AG04449 (cell line): ENCODE measurements at regions not wholly inside any gene's neighbourhood (a gene's known extent, or its start where the extent isn't known, plus 50 kb on each side); places are given as distances from the start of the nearest gene placed in this dataset.

Source experiments
- CTCF ChIA-PET: fragments of 350-600 bp; formaldehyde crosslinking; extraction: SDS; loops from one replicate; lab custom pipeline; 2021; ENCODE audit warnings: antibody characterized with exemption; lab: Yijun Ruan, JAX
- POLR2A ChIA-PET: fragments of 400-600, 350-600 bp; formaldehyde crosslinking; extraction: SDS; loops from one replicate; lab custom pipeline; 2020; ENCODE audit warnings: antibody characterized with exemption, inconsistent platforms; lab: Yijun Ruan, JAX
- DNase-seq: peaks from one replicate; pipeline ENCODE4 v3.0.0-alpha.2; 2010; ENCODE audit warnings: low read depth, low spot score
- H3K4me3 ChIP-seq: 2 replicates; pipeline ENCODE4 v1.5.1; 2011; ENCODE audit warnings: low read depth, mild to moderate bottlenecking, control low read depth, low read length
- CTCF ChIP-seq: IDR thresholded peaks from one replicate; pipeline ENCODE4 v1.5.1; 2011; ENCODE audit warnings: mild to moderate bottlenecking, moderate library complexity, low read length, control low read depth, inconsistent platforms; ENCODE audit not compliant: insufficient read depth; ENCODE audit errors: missing control alignments

- TF ChIP-seq CTCF, result no peak
- CTCF ChIA-PET, result interaction anchor here (2.4 kb wide), 1 partner anchor 14 kb away, joined by 7 read pairs; no protein-coding TSS in a partner anchor
Observed at GRCh38 chr3:194988495-194989165, 282.3 kb downstream of the XXYLT1 start.

GRCh38 chr3:194989241-194989640, 281.7 kb downstream of the XXYLT1 start:
- ChIA-PET POLR2A (no interaction called here), CTCF (interaction anchor here (2.4 kb wide), 1 partner anchor 13 kb away, joined by 7 read pairs; no protein-coding TSS in a partner anchor)
- no peak for DNase-seq
- TF ChIP-seq CTCF, result no peak
- no peak overlapping the region for H3K4me3 ChIP-seq

More at GRCh38 chr3:194988495-194989165, 282.3 kb downstream of the XXYLT1 start:
- POLR2A ChIA-PET, result no interaction called here
- no peak for DNase-seq
- no peak overlapping the region for H3K4me3 ChIP-seq

- no peak for DNase-seq
- H3K4me3 ChIP-seq, result no peak overlapping the region
- TF ChIP-seq CTCF, result no peak
- ChIA-PET CTCF (no interaction called here), POLR2A (no interaction called here)
Observed at GRCh38 chr3:194990454-194991337, 280.3 kb downstream of the XXYLT1 start.

- TF ChIP-seq CTCF, result no peak
- ChIA-PET CTCF (interaction anchor here (1.4 kb wide), 1 partner anchor 11 kb away, joined by 4 read pairs; no protein-coding TSS in a partner anchor), POLR2A (no interaction called here)
- no peak overlapping the region for H3K4me3 ChIP-seq
- no peak for DNase-seq
Observed at GRCh38 chr3:194991338-194991654, 279.7 kb downstream of the XXYLT1 start.

GRCh38 chr3:194993896-194994295, 277.1 kb downstream of the XXYLT1 start:
- H3K4me3 ChIP-seq, result no peak overlapping the region
- ChIA-PET POLR2A (interaction anchor here (0.6 kb wide), 1 partner anchor 140 kb away, joined by 3 read pairs; no protein-coding TSS in a partner anchor), CTCF (no interaction called here)
- TF ChIP-seq CTCF, result no peak
- DNase-seq, result no peak

- ChIA-PET POLR2A (no interaction called here), CTCF (no interaction called here)
- DNase-seq, result no peak
- TF ChIP-seq CTCF, result no peak
- H3K4me3 ChIP-seq, result no peak overlapping the region
Observed at GRCh38 chr3:194994551-194994981, 276.4 kb downstream of the XXYLT1 start.
